HPDE6-E6E7 (cell line): ENCODE measurements at regions not wholly inside any gene's neighbourhood (a gene's known extent, or its start where the extent isn't known, plus 50 kb on each side); places are given as distances from the start of the nearest gene placed in this dataset.

ENCODE experiments used
- DNase-seq: peaks from one replicate; pipeline ENCODE4 v3.0.0; 2011; ENCODE audit warnings: missing footprints; ENCODE audit errors: extremely low spot score

GRCh38 chr3:59653405-59654122 is 603.7 kb upstream of the CFAP20DC start:
- no peak for DNase-seq

GRCh38 chr3:59644479-59645402 is 594.9 kb upstream of the CFAP20DC start:
- DNase-seq = no peak

- DNase-seq = no peak
These were observed 591.5 kb upstream of the CFAP20DC start for GRCh38 chr3:59641169-59641899.

GRCh38 chr3:59632760-59633573 is 583.1 kb upstream of the CFAP20DC start:
- no peak for DNase-seq

GRCh38 chr3:59631482-59631881 is 581.7 kb upstream of the CFAP20DC start:
- no peak for DNase-seq

- no peak for DNase-seq
These were observed 571.2 kb upstream of the CFAP20DC start for GRCh38 chr3:59621037-59621436.

GRCh38 chr3:59620325-59620724 is 570.5 kb upstream of the CFAP20DC start:
- no peak for DNase-seq

- DNase-seq = no peak
These were observed 562.6 kb upstream of the CFAP20DC start for GRCh38 chr3:59612444-59612715.

GRCh38 chr3:59611649-59612443 is 562.0 kb upstream of the CFAP20DC start:
- DNase-seq = no peak

GRCh38 chr3:59609657-59610348 is 560.0 kb upstream of the CFAP20DC start:
- DNase-seq = no peak

- DNase-seq = no peak
These were observed 558.5 kb upstream of the CFAP20DC start for GRCh38 chr3:59608356-59608755.

- no peak for DNase-seq
These were observed 557.8 kb upstream of the CFAP20DC start for GRCh38 chr3:59607656-59608055.

- DNase-seq = no peak
These were observed 556.9 kb upstream of the CFAP20DC start for GRCh38 chr3:59606638-59607266.

- DNase-seq = no peak
These were observed 556.2 kb upstream of the CFAP20DC start for GRCh38 chr3:59605944-59606534.

GRCh38 chr3:59605318-59605717 is 555.5 kb upstream of the CFAP20DC start:
- DNase-seq = no peak

- no peak for DNase-seq
These were observed 551.7 kb upstream of the CFAP20DC start for GRCh38 chr3:59601486-59601885.

- DNase-seq = no peak
These were observed 550.8 kb upstream of the CFAP20DC start for GRCh38 chr3:59600631-59601030.

GRCh38 chr3:59596741-59597140 is 546.9 kb upstream of the CFAP20DC start:
- no peak for DNase-seq

- no peak for DNase-seq
These were observed 546.0 kb upstream of the CFAP20DC start for GRCh38 chr3:59595830-59596229.
